ENCODE measurements at regions not wholly inside any gene's neighbourhood (a gene's known extent, or its start where the extent isn't known, plus 50 kb on each side); places are given as distances from the start of the nearest gene placed in this dataset.
A peak's percentile ranks its signal among the peaks of the same experiment; 100 is the strongest.

GRCh38 chr20:48203252-48203651 is 418.0 kb upstream of the SULF2 start:
- H3K27me3 ChIP-seq = no peaks in the 10 kb centered on the region
- H3K36me3 ChIP-seq = no peaks in the 10 kb centered on the region
- H3K4me3 ChIP-seq = no peak overlapping the region
- H3K9me3 ChIP-seq = no peaks in the 10 kb centered on the region
- H3K4me1 ChIP-seq = peaks cover 31% of the 10 kb centered on the region
- H4K20me1 ChIP-seq = no peaks in the 10 kb centered on the region
- H3K27ac ChIP-seq = no peak overlapping the region; the same call in 1 of the 2 replicates
- peak overlapping the region; percentile 70 for H3K4me2 ChIP-seq
- no peak for TF ChIP-seq Cebpa-rat (IDR thresholded peaks at IDR 0.05)
- no peak overlapping the region for H3K9ac ChIP-seq

GRCh38 chr20:48202334-48203113 is 417.2 kb upstream of the SULF2 start:
- H3K4me1 ChIP-seq = peaks cover 36% of the 10 kb centered on the region
- H3K27me3 ChIP-seq = no peaks in the 10 kb centered on the region
- H4K20me1 ChIP-seq = no peaks in the 10 kb centered on the region
- H3K9me3 ChIP-seq = no peaks in the 10 kb centered on the region
- H3K9ac ChIP-seq = no peak overlapping the region
- H3K4me3 ChIP-seq = no peak overlapping the region
- no peaks in the 10 kb centered on the region for H3K36me3 ChIP-seq
- H3K4me2 ChIP-seq = peak overlapping the region; percentile 70
- no peak overlapping the region; the same call in 1 of the 2 replicates for H3K27ac ChIP-seq
- TF ChIP-seq Cebpa-rat (IDR thresholded peaks at IDR 0.05) = no peak

- H3K4me2 ChIP-seq = no peak overlapping the region
- H3K36me3 ChIP-seq = no peaks in the 10 kb centered on the region
- H3K9ac ChIP-seq = no peak overlapping the region
- TF ChIP-seq Cebpa-rat (IDR thresholded peaks at IDR 0.05) = no peak
- no peaks in the 10 kb centered on the region for H4K20me1 ChIP-seq
- H3K4me3 ChIP-seq = no peak overlapping the region
- no peaks in the 10 kb centered on the region for H3K27me3 ChIP-seq
- H3K27ac ChIP-seq = no peak overlapping the region
- H3K4me1 ChIP-seq = peaks cover 43% of the 10 kb centered on the region
- no peaks in the 10 kb centered on the region for H3K9me3 ChIP-seq
These were observed 416.6 kb upstream of the SULF2 start for GRCh38 chr20:48201885-48202284.

- Histone ChIP-seq H3K27me3 (no peaks in the 10 kb centered on the region), H4K20me1 (no peaks in the 10 kb centered on the region), H3K4me3 (no peak overlapping the region), H3K36me3 (no peaks in the 10 kb centered on the region), H3K9ac (no peak overlapping the region), H3K9me3 (no peaks in the 10 kb centered on the region), H3K4me1 (peaks cover 47% of the 10 kb centered on the region), H3K27ac (no peak overlapping the region), H3K4me2 (no peak overlapping the region)
- TF ChIP-seq Cebpa-rat (IDR thresholded peaks at IDR 0.05) = no peak
These were observed 415.9 kb upstream of the SULF2 start for GRCh38 chr20:48201188-48201587.

GRCh38 chr20:48198929-48199451 is 413.7 kb upstream of the SULF2 start:
- no peak for TF ChIP-seq Cebpa-rat (IDR thresholded peaks at IDR 0.05)
- Histone ChIP-seq H3K9me3 (no peaks in the 10 kb centered on the region), H3K9ac (no peak overlapping the region), H3K4me2 (no peak overlapping the region), H3K27ac (no peak overlapping the region), H4K20me1 (no peaks in the 10 kb centered on the region), H3K36me3 (no peaks in the 10 kb centered on the region), H3K27me3 (no peaks in the 10 kb centered on the region), H3K4me3 (no peak overlapping the region), H3K4me1 (peaks cover 42% of the 10 kb centered on the region)

- Histone ChIP-seq H3K27ac (no peak overlapping the region), H3K27me3 (no peaks in the 10 kb centered on the region), H3K4me3 (no peak overlapping the region), H3K9ac (no peak overlapping the region), H3K4me2 (peak overlapping the region; percentile 58), H4K20me1 (no peaks in the 10 kb centered on the region), H3K9me3 (no peaks in the 10 kb centered on the region), H3K36me3 (no peaks in the 10 kb centered on the region), H3K4me1 (peaks cover 34% of the 10 kb centered on the region)
- no peak for TF ChIP-seq Cebpa-rat (IDR thresholded peaks at IDR 0.05)
These were observed 411.8 kb upstream of the SULF2 start for GRCh38 chr20:48197066-48197465.

GRCh38 chr20:48196486-48196885 is 411.2 kb upstream of the SULF2 start:
- Histone ChIP-seq H3K9me3 (no peaks in the 10 kb centered on the region), H3K4me2 (no peak overlapping the region), H4K20me1 (no peaks in the 10 kb centered on the region), H3K9ac (no peak overlapping the region), H3K4me3 (no peak overlapping the region), H3K27me3 (no peaks in the 10 kb centered on the region), H3K4me1 (peaks cover 37% of the 10 kb centered on the region), H3K36me3 (no peaks in the 10 kb centered on the region), H3K27ac (no peak overlapping the region)
- no peak for TF ChIP-seq Cebpa-rat (IDR thresholded peaks at IDR 0.05)

- no peaks in the 10 kb centered on the region for H4K20me1 ChIP-seq
- H3K4me2 ChIP-seq = no peak overlapping the region
- H3K9me3 ChIP-seq = no peaks in the 10 kb centered on the region
These were observed 410.7 kb upstream of the SULF2 start for GRCh38 chr20:48196001-48196400.

GRCh38 chr20:48195121-48195870 is 410.0 kb upstream of the SULF2 start:
- Histone ChIP-seq H3K36me3 (no peaks in the 10 kb centered on the region), H3K9me3 (no peaks in the 10 kb centered on the region), H3K4me2 (no peak overlapping the region), H3K4me1 (peaks cover 49% of the 10 kb centered on the region), H3K27ac (no peak overlapping the region), H4K20me1 (no peaks in the 10 kb centered on the region), H3K27me3 (no peaks in the 10 kb centered on the region), H3K9ac (no peak overlapping the region), H3K4me3 (no peak overlapping the region)
- TF ChIP-seq Cebpa-rat (IDR thresholded peaks at IDR 0.05) = no peak

More at GRCh38 chr20:48196001-48196400, 410.7 kb upstream of the SULF2 start:
- H3K9ac ChIP-seq = no peak overlapping the region
- H3K4me3 ChIP-seq = no peak overlapping the region
- H3K27ac ChIP-seq = no peak overlapping the region
- H3K4me1 ChIP-seq = peaks cover 42% of the 10 kb centered on the region
- H3K36me3 ChIP-seq = no peaks in the 10 kb centered on the region
- no peak for TF ChIP-seq Cebpa-rat (IDR thresholded peaks at IDR 0.05)
- no peaks in the 10 kb centered on the region for H3K27me3 ChIP-seq

GRCh38 chr20:48194583-48194982 is 409.3 kb upstream of the SULF2 start:
- no peaks in the 10 kb centered on the region for H3K27me3 ChIP-seq
- no peak overlapping the region for H3K9ac ChIP-seq
- H3K4me1 ChIP-seq = peaks cover 51% of the 10 kb centered on the region
- H4K20me1 ChIP-seq = no peaks in the 10 kb centered on the region
- no peak overlapping the region for H3K27ac ChIP-seq
- H3K36me3 ChIP-seq = no peaks in the 10 kb centered on the region
- no peak for TF ChIP-seq Cebpa-rat (IDR thresholded peaks at IDR 0.05)
- H3K4me2 ChIP-seq = peak overlapping the region; percentile 35; the same call in 1 of the 2 replicates
- H3K9me3 ChIP-seq = no peaks in the 10 kb centered on the region
- H3K4me3 ChIP-seq = no peak overlapping the region

Data from BLaER1 (cell line).